ENCODE measurements at regions not wholly inside any gene's neighbourhood (a gene's known extent, or its start where the extent isn't known, plus 50 kb on each side); places are given as distances from the start of the nearest gene placed in this dataset.

- TF ChIP-seq CTCF (IDR thresholded peaks at IDR 0.05) (no peak), POLR2A (IDR thresholded peaks at IDR 0.05) (no peak)
Observed at GRCh38 chr16:85536073-85536410, 77.1 kb upstream of the GSE1 start.

Data from lower leg skin (tissue), 3 donors.